GM12872 (cell line): ENCODE measurements at regions not wholly inside any gene's neighbourhood (a gene's known extent, or its start where the extent isn't known, plus 50 kb on each side); places are given as distances from the start of the nearest gene placed in this dataset.

ENCODE experiments used
- TF ChIP-seq, protein P1 (sequence below): IDR thresholded peaks from 3 replicates; pipeline ENCODE4 v1.5.1; 2011; ENCODE audit warnings: low read depth, mild to moderate bottlenecking, low read length, moderate library complexity; ENCODE audit not compliant: insufficient read depth

- TF ChIP-seq, protein P1, sequence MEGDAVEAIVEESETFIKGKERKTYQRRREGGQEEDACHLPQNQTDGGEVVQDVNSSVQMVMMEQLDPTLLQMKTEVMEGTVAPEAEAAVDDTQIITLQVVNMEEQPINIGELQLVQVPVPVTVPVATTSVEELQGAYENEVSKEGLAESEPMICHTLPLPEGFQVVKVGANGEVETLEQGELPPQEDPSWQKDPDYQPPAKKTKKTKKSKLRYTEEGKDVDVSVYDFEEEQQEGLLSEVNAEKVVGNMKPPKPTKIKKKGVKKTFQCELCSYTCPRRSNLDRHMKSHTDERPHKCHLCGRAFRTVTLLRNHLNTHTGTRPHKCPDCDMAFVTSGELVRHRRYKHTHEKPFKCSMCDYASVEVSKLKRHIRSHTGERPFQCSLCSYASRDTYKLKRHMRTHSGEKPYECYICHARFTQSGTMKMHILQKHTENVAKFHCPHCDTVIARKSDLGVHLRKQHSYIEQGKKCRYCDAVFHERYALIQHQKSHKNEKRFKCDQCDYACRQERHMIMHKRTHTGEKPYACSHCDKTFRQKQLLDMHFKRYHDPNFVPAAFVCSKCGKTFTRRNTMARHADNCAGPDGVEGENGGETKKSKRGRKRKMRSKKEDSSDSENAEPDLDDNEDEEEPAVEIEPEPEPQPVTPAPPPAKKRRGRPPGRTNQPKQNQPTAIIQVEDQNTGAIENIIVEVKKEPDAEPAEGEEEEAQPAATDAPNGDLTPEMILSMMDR = no peak
Observed at GRCh38 chr1:182172699-182173098, 111.2 kb upstream of the ZNF648 start.

DNA sequence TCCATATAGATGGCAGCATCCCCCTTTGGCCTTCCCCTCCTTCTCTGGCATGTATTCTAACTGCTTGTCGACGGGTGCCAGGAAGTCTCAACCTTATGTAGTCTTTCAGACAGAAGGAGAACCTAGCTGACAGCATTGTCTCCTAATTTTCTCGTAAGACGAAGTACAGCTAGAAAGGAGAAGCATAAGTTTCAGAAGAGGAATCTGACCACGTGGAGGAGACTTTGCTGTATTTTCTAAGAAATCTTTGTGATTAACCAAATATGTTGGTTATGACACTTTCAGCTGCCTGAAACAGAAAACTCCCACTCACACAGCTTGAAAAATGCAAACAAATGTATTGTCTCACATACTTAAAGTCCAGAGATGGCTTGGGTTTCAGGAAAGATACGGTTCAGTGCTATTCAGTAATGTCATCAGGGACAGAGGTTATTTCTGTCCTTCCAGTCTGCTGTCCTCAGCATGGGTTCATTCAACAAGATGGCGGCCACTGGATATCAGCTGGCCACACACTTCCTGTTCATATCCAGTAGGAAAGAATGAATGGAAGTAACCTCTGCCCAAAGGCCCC, 109.5 kb upstream of the ZNF648 start:
- TF ChIP-seq, protein P1 = no peak

DNA sequence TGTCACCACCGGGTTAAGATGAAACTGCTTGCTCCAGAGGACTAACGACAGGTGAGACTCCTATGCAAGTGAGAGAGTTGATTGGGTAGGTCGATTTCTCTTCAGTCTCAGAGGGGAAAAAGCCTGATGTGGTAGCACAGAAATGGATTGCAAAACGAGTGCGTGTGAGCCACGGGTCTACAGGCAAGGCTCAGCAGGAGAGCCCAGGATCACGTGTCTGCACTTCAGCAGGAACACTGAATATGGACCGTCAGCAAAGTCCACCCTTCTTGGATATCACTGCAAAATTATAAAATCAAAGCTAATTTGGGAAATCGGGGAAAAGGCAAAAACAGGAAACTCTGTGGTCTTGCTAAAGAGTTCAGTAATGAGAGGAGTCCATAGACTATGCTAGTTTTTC, 107.7 kb upstream of the ZNF648 start:
- TF ChIP-seq, protein P1 = no peak

GRCh38 chr1:182166750-182167149, 105.2 kb upstream of the ZNF648 start:
- TF ChIP-seq, protein P1 = no peak

GRCh38 chr1:182166321-182166720, 104.8 kb upstream of the ZNF648 start:
- TF ChIP-seq, protein P1 = no peak

GRCh38 chr1:182164273-182164672, 102.8 kb upstream of the ZNF648 start:
- TF ChIP-seq, protein P1 = no peak

GRCh38 chr1:182163821-182164223, 102.3 kb upstream of the ZNF648 start:
- TF ChIP-seq, protein P1 = no peak
